ENCODE measurements at regions not wholly inside any gene's neighbourhood (a gene's known extent, or its start where the extent isn't known, plus 50 kb on each side); places are given as distances from the start of the nearest gene placed in this dataset.

- no peaks in the 10 kb centered on the region for H3K4me1 ChIP-seq (ENCODE audit: insufficient read depth, low read length, poor library complexity, severe bottlenecking)
- POLR2A ChIA-PET = interaction anchor here (1.6 kb wide), 1 partner anchor 124 kb away, joined by 3 read pairs; no protein-coding TSS in a partner anchor
- H3K36me3 ChIP-seq (ENCODE audit: insufficient read depth, low read length) = no peaks in the 10 kb centered on the region
- no peaks in the 10 kb centered on the region for H3K9me2 ChIP-seq (ENCODE audit: insufficient read depth, low read length)
- no TSS peak for BruUV-seq (replicated peaks)
- H3K9me3 ChIP-seq (ENCODE audit: low read length) = no peaks in the 10 kb centered on the region
- no peaks in the 10 kb centered on the region for H3K79me2 ChIP-seq (ENCODE audit: insufficient read depth, low read depth, low read length)
- H3K4me2 ChIP-seq (ENCODE audit: low read length) = no peak overlapping the region
- H3K27ac ChIP-seq (ENCODE audit: low read depth, low read length, poor library complexity, severe bottlenecking) = no peak overlapping the region
- intact Hi-C loops (cut with micrococcal nuclease; ENCODE audit: unreplicated experiment) = no loop called here
- CTCF ChIA-PET (ENCODE audit: unreplicated experiment) = no interaction called here
- TF ChIP-seq CTCF (conservative IDR thresholded peaks at IDR 0.05; ENCODE audit: low read length) = no peak
- no peak for TF ChIP-seq EZH2phosphoT487 (IDR thresholded peaks at IDR 0.05; ENCODE audit: borderline replicate concordance, low read depth, low read length)
- no peak for DNase-seq (ENCODE audit: low spot score)
- no peak overlapping the region for H3K4me3 ChIP-seq (ENCODE audit: low read depth, low read length, poor library complexity, severe bottlenecking)
- no peaks in the 10 kb centered on the region for H4K20me1 ChIP-seq (ENCODE audit: insufficient read depth, low read length)
- H2AFZ ChIP-seq (ENCODE audit: low read length) = no peak overlapping the region
Measured at GRCh38 chr2:167890739-167891138, 356.7 kb downstream of the STK39 start.

GRCh38 chr2:167880415-167880814 is 367.0 kb downstream of the STK39 start:
- Histone ChIP-seq H3K9me2 (ENCODE audit: insufficient read depth, low read length) (no peaks in the 10 kb centered on the region), H3K4me1 (ENCODE audit: insufficient read depth, low read length, poor library complexity, severe bottlenecking) (no peaks in the 10 kb centered on the region), H3K27ac (ENCODE audit: low read depth, low read length, poor library complexity, severe bottlenecking) (no peak overlapping the region), H3K9me3 (ENCODE audit: low read length) (no peaks in the 10 kb centered on the region), H3K4me3 (ENCODE audit: low read depth, low read length, poor library complexity, severe bottlenecking) (no peak overlapping the region), H3K36me3 (ENCODE audit: insufficient read depth, low read length) (no peaks in the 10 kb centered on the region), H3K79me2 (ENCODE audit: insufficient read depth, low read depth, low read length) (no peaks in the 10 kb centered on the region), H3K4me2 (ENCODE audit: low read length) (no peak overlapping the region), H4K20me1 (ENCODE audit: insufficient read depth, low read length) (no peaks in the 10 kb centered on the region), H2AFZ (ENCODE audit: low read length) (no peak overlapping the region)
- no peak for DNase-seq (ENCODE audit: low spot score)
- no TSS peak for BruUV-seq (replicated peaks)
- no peak for TF ChIP-seq EZH2phosphoT487 (IDR thresholded peaks at IDR 0.05; ENCODE audit: borderline replicate concordance, low read depth, low read length)
- no peak for TF ChIP-seq CTCF (conservative IDR thresholded peaks at IDR 0.05; ENCODE audit: low read length)
- POLR2A ChIA-PET = interaction anchor here (0.6 kb wide), 1 partner anchor 444 kb away, joined by 6 read pairs; no protein-coding TSS in a partner anchor
- CTCF ChIA-PET (ENCODE audit: unreplicated experiment) = no interaction called here
- intact Hi-C loops (cut with micrococcal nuclease; ENCODE audit: unreplicated experiment) = no loop called here

GRCh38 chr2:167875529-167875928 is 371.9 kb downstream of the STK39 start:
- Histone ChIP-seq H3K79me2 (ENCODE audit: insufficient read depth, low read depth, low read length) (no peaks in the 10 kb centered on the region), H3K36me3 (ENCODE audit: insufficient read depth, low read length) (no peaks in the 10 kb centered on the region), H2AFZ (ENCODE audit: low read length) (no peak overlapping the region), H4K20me1 (ENCODE audit: insufficient read depth, low read length) (no peaks in the 10 kb centered on the region), H3K9me2 (ENCODE audit: insufficient read depth, low read length) (no peaks in the 10 kb centered on the region), H3K4me2 (ENCODE audit: low read length) (no peak overlapping the region), H3K9me3 (ENCODE audit: low read length) (no peaks in the 10 kb centered on the region), H3K4me1 (ENCODE audit: insufficient read depth, low read length, poor library complexity, severe bottlenecking) (no peaks in the 10 kb centered on the region), H3K27ac (ENCODE audit: low read depth, low read length, poor library complexity, severe bottlenecking) (no peak overlapping the region), H3K4me3 (ENCODE audit: low read depth, low read length, poor library complexity, severe bottlenecking) (no peak overlapping the region)
- intact Hi-C loops (cut with micrococcal nuclease; ENCODE audit: unreplicated experiment) = loop anchor here (10.0 kb wide), 1 partner anchor 239 kb away; no protein-coding TSS in a partner anchor
- no peak for TF ChIP-seq CTCF (conservative IDR thresholded peaks at IDR 0.05; ENCODE audit: low read length)
- no peak for TF ChIP-seq EZH2phosphoT487 (IDR thresholded peaks at IDR 0.05; ENCODE audit: borderline replicate concordance, low read depth, low read length)
- no peak for DNase-seq (ENCODE audit: low spot score)
- ChIA-PET CTCF (ENCODE audit: unreplicated experiment) (no interaction called here), POLR2A (no interaction called here)
- BruUV-seq (replicated peaks) = no TSS peak
